Muscle of leg (tissue), 3 donors: ENCODE measurements at regions not wholly inside any gene's neighbourhood (a gene's known extent, or its start where the extent isn't known, plus 50 kb on each side); places are given as distances from the start of the nearest gene placed in this dataset.

Experiments used
- DNase-seq: peaks from one replicate; pipeline ENCODE4 v3.0.0; 2013
- H3K27ac ChIP-seq: one replicate; pipeline ENCODE4 v1.5.1; 2013; ENCODE audit warnings: mild to moderate bottlenecking, low read length, control low read depth
- H3K27me3 ChIP-seq: one replicate; pipeline ENCODE4 v1.6.1; 2013; ENCODE audit warnings: low read length; ENCODE audit not compliant: control insufficient read depth, insufficient read depth
- H3K36me3 ChIP-seq: one replicate; pipeline ENCODE4 v1.6.1; 2013; ENCODE audit warnings: low read length; ENCODE audit not compliant: control insufficient read depth, insufficient read depth
- H3K4me1 ChIP-seq: one replicate; pipeline ENCODE4 v1.6.1; 2013; ENCODE audit warnings: low read length; ENCODE audit not compliant: control insufficient read depth, insufficient read depth
- H3K4me3 ChIP-seq: one replicate; pipeline ENCODE4 v1.5.1; 2013; ENCODE audit warnings: low read length, control low read depth
- H3K9me3 ChIP-seq: replicated peaks from 2 replicates; pipeline ENCODE4 v1.6.1; 2013; ENCODE audit warnings: low read depth, low read length; ENCODE audit not compliant: control insufficient read depth
- WGBS: methylation state at CpG from one replicate; pipeline ENCODE4 v1.1.5; 2013; ENCODE audit warnings: missing lambda C conversion rate; ENCODE audit not compliant: insufficient coverage; 5-methylcytosine and 5-hydroxymethylcytosine counted together

GRCh38 chr5:18314192-18314778 lies 680.0 kb downstream of the TAF11L14 start:
- no CpG with 5 or more reads among the region's 6 CpGs for WGBS
- DNase-seq: peak; percentile 34
- H3K27me3 ChIP-seq: no peaks in the 10 kb centered on the region
- H3K36me3 ChIP-seq: no peaks in the 10 kb centered on the region
- no peaks in the 10 kb centered on the region for H3K4me1 ChIP-seq
- no peak overlapping the region for H3K4me3 ChIP-seq
- no peak overlapping the region for H3K27ac ChIP-seq
- no peaks in the 10 kb centered on the region for H3K9me3 ChIP-seq

- Histone ChIP-seq H3K27ac (no peak overlapping the region), H3K9me3 (no peaks in the 10 kb centered on the region), H3K27me3 (no peaks in the 10 kb centered on the region), H3K4me3 (no peak overlapping the region), H3K4me1 (no peaks in the 10 kb centered on the region), H3K36me3 (no peaks in the 10 kb centered on the region)
- WGBS: 42% methylated on average over 3 of the region's 5 CpGs
- DNase-seq: no peak
Observed at GRCh38 chr5:18321262-18321942, 687.1 kb downstream of the TAF11L14 start.

- Histone ChIP-seq H3K36me3 (no peaks in the 10 kb centered on the region), H3K27ac (no peak overlapping the region), H3K4me1 (no peaks in the 10 kb centered on the region), H3K9me3 (no peaks in the 10 kb centered on the region), H3K27me3 (no peaks in the 10 kb centered on the region), H3K4me3 (no peak overlapping the region)
- no peak for DNase-seq
- no CpG with 5 or more reads among the region's 2 CpGs for WGBS
Observed at GRCh38 chr5:18323891-18324290, 689.6 kb downstream of the TAF11L14 start.

- Histone ChIP-seq H3K9me3 (no peaks in the 10 kb centered on the region), H3K27me3 (no peaks in the 10 kb centered on the region), H3K4me1 (no peaks in the 10 kb centered on the region), H3K27ac (no peak overlapping the region), H3K36me3 (no peaks in the 10 kb centered on the region), H3K4me3 (no peak overlapping the region)
- WGBS: no CpG with 5 or more reads among the region's 3 CpGs
- DNase-seq: no peak
Observed at GRCh38 chr5:18325431-18325830, 691.2 kb downstream of the TAF11L14 start.

- H3K36me3 ChIP-seq: no peaks in the 10 kb centered on the region
- no peaks in the 10 kb centered on the region for H3K9me3 ChIP-seq
- no peaks in the 10 kb centered on the region for H3K27me3 ChIP-seq
- DNase-seq: peak; percentile 88
- H3K4me3 ChIP-seq: no peak overlapping the region
- H3K27ac ChIP-seq: no peak overlapping the region
- H3K4me1 ChIP-seq: no peaks in the 10 kb centered on the region
Observed at GRCh38 chr5:18329328-18329727, 695.1 kb downstream of the TAF11L14 start.

GRCh38 chr5:18333841-18334240 lies 699.6 kb downstream of the TAF11L14 start:
- Histone ChIP-seq H3K4me1 (no peaks in the 10 kb centered on the region), H3K4me3 (no peak overlapping the region), H3K36me3 (no peaks in the 10 kb centered on the region), H3K27me3 (no peaks in the 10 kb centered on the region), H3K27ac (no peak overlapping the region), H3K9me3 (no peaks in the 10 kb centered on the region)
- WGBS: no CpG with 5 or more reads among the region's 1 CpG
- no peak for DNase-seq

- no peak overlapping the region for H3K27ac ChIP-seq
- no CpG with 5 or more reads among the region's 5 CpGs for whole genome bisulfite sequencing
- DNase-seq: no peak
- no peaks in the 10 kb centered on the region for H3K36me3 ChIP-seq
- H3K4me3 ChIP-seq: no peak overlapping the region
- H3K4me1 ChIP-seq: no peaks in the 10 kb centered on the region
- H3K9me3 ChIP-seq: no peaks in the 10 kb centered on the region
- no peaks in the 10 kb centered on the region for H3K27me3 ChIP-seq
Observed at GRCh38 chr5:18334949-18335348, 700.7 kb downstream of the TAF11L14 start.

GRCh38 chr5:18354828-18355227 lies 720.6 kb downstream of the TAF11L14 start:
- H3K4me1 ChIP-seq: no peaks in the 10 kb centered on the region
- no peak for DNase-seq
- no peaks in the 10 kb centered on the region for H3K9me3 ChIP-seq
- H3K36me3 ChIP-seq: no peaks in the 10 kb centered on the region
- H3K4me3 ChIP-seq: no peak overlapping the region
- no peaks in the 10 kb centered on the region for H3K27me3 ChIP-seq
- no peak overlapping the region for H3K27ac ChIP-seq
- WGBS: 89% methylated on average over 3 of the region's 3 CpGs

- Histone ChIP-seq H3K4me1 (no peaks in the 10 kb centered on the region), H3K27me3 (no peaks in the 10 kb centered on the region), H3K27ac (no peak overlapping the region), H3K9me3 (no peaks in the 10 kb centered on the region), H3K36me3 (no peaks in the 10 kb centered on the region), H3K4me3 (no peak overlapping the region)
- WGBS: no CpG with 5 or more reads among the region's 4 CpGs
- DNase-seq: peak; percentile 14
Observed at GRCh38 chr5:18357486-18357885, 723.2 kb downstream of the TAF11L14 start.

GRCh38 chr5:18366234-18366633 lies 732.0 kb downstream of the TAF11L14 start:
- no peaks in the 10 kb centered on the region for H3K4me1 ChIP-seq
- H3K9me3 ChIP-seq: no peaks in the 10 kb centered on the region
- no peak overlapping the region for H3K27ac ChIP-seq
- no peaks in the 10 kb centered on the region for H3K36me3 ChIP-seq
- 89% methylated on average over 6 of the region's 8 CpGs for WGBS
- H3K4me3 ChIP-seq: no peak overlapping the region
- H3K27me3 ChIP-seq: no peaks in the 10 kb centered on the region
- no peak for DNase-seq

- no CpG with 5 or more reads among the region's 3 CpGs for WGBS
- Histone ChIP-seq H3K27me3 (no peaks in the 10 kb centered on the region), H3K36me3 (no peaks in the 10 kb centered on the region), H3K4me1 (no peaks in the 10 kb centered on the region), H3K4me3 (no peak overlapping the region), H3K27ac (no peak overlapping the region), H3K9me3 (no peaks in the 10 kb centered on the region)
- DNase-seq: peak; percentile 83
Observed at GRCh38 chr5:18370531-18370930, 736.3 kb downstream of the TAF11L14 start.
